Breast epithelium (tissue), 4 donors: ENCODE measurements at regions not wholly inside any gene's neighbourhood (a gene's known extent, or its start where the extent isn't known, plus 50 kb on each side); places are given as distances from the start of the nearest gene placed in this dataset.

Source experiments
- DNase-seq, 2 donors: peaks; one replicate each; pipeline ENCODE4 v3.0.0-alpha.2; 2019; ENCODE audit warnings: low spot score in 2 of 2
- H3K27ac ChIP-seq, 2 donors: fragments of 200-600 bp; sonication (generic) in 1 of 2; one replicate each; pipeline ENCODE4 v1.5.1; 2016 to 2019; ENCODE audit warnings: mild to moderate bottlenecking in 1 of 2
- H3K27me3 ChIP-seq, 2 donors: fragments of 200-600 bp; sonication (generic) in 1 of 2; one replicate each; pipeline versions ENCODE4 v1.5.1 to v1.6.0; 2017 to 2019; ENCODE audit warnings: control low read depth in 1 of 2, mild to moderate bottlenecking in 1 of 2
- H3K36me3 ChIP-seq: fragments of 200-600 bp; one replicate; pipeline ENCODE4 v1.5.1; 2019
- H3K4me1 ChIP-seq, 2 donors: fragments of 200-600 bp; sonication (generic); one replicate each; pipeline ENCODE4 v1.5.1; 2016 to 2019; ENCODE audit warnings: control low read depth in 1 of 2
- H3K4me3 ChIP-seq, 3 donors: fragments of 200-600 bp; sonication (generic); 1 replicate in 2 of 3; 2 replicates in 1 of 3; pipeline ENCODE4 v1.5.1; 2016 to 2019; ENCODE audit warnings: mild to moderate bottlenecking in 3 of 3, moderate library complexity in 2 of 3
- H3K9me3 ChIP-seq, 2 donors: fragments of 200-600 bp; sonication (generic) in 1 of 2; one replicate each; pipeline ENCODE4 v1.5.1; 2016 to 2019; ENCODE audit warnings: control low read depth in 1 of 2
- CTCF ChIP-seq, 3 donors: fragments of 450-650 bp; IDR thresholded peaks; one replicate each; pipeline ENCODE4 v1.5.1; 2016 to 2017; ENCODE audit warnings: antibody characterized with exemption in 3 of 3, mild to moderate bottlenecking in 3 of 3, moderate library complexity in 3 of 3
- POLR2A ChIP-seq: fragments of 450-650 bp; IDR thresholded peaks from one replicate; pipeline ENCODE4 v1.6.1; 2016; ENCODE audit warnings: antibody characterized with exemption, mild to moderate bottlenecking, moderate library complexity
- POLR2AphosphoS5 ChIP-seq, 3 donors: sonication (generic); formaldehyde crosslinking; IDR thresholded peaks; one replicate each; pipeline ENCODE4 v1.6.1; 2017; ENCODE audit warnings: antibody characterized with exemption in 3 of 3
- intact Hi-C: fragments of 100-400 bp; cut with DNase I; formaldehyde crosslinking; loops from one replicate; pipeline ENCODE4 v1.15.1; 2023; ENCODE audit warnings: low total_unique reads

GRCh38 chr5:147061431-147061830, 173.4 kb upstream of the STK32A start:
- H3K27ac ChIP-seq = no peak overlapping the region
- no peak for DNase-seq
- no peaks in the 10 kb centered on the region for H3K36me3 ChIP-seq
- intact Hi-C loops = no loop called here
- no peak overlapping the region for H3K4me3 ChIP-seq
- no peaks in the 10 kb centered on the region for H3K4me1 ChIP-seq
- TF ChIP-seq POLR2A = no peak
- TF ChIP-seq CTCF (IDR thresholded peaks at IDR 0.05) = no peak
- TF ChIP-seq POLR2AphosphoS5 (IDR thresholded peaks at IDR 0.05) = no peak
- no peaks in the 10 kb centered on the region for H3K9me3 ChIP-seq
- H3K27me3 ChIP-seq = no peaks in the 10 kb centered on the region

GRCh38 chr5:147062427-147062826, 172.4 kb upstream of the STK32A start:
- intact Hi-C loops = no loop called here
- H3K27ac ChIP-seq = no peak overlapping the region
- DNase-seq = no peak
- no peaks in the 10 kb centered on the region for H3K36me3 ChIP-seq
- H3K4me1 ChIP-seq = no peaks in the 10 kb centered on the region
- no peaks in the 10 kb centered on the region for H3K9me3 ChIP-seq
- H3K4me3 ChIP-seq = no peak overlapping the region
- no peaks in the 10 kb centered on the region for H3K27me3 ChIP-seq
- TF ChIP-seq POLR2AphosphoS5 (IDR thresholded peaks at IDR 0.05) = no peak
- no peak for TF ChIP-seq POLR2A
- no peak for TF ChIP-seq CTCF (IDR thresholded peaks at IDR 0.05)

- no peak overlapping the region for H3K4me3 ChIP-seq
- no peaks in the 10 kb centered on the region for H3K27me3 ChIP-seq
- no peaks in the 10 kb centered on the region for H3K9me3 ChIP-seq
- no peak overlapping the region for H3K27ac ChIP-seq
- no peak for DNase-seq
- intact Hi-C loops = no loop called here
- H3K4me1 ChIP-seq = no peaks in the 10 kb centered on the region
- TF ChIP-seq CTCF (IDR thresholded peaks at IDR 0.05) (no peak), POLR2AphosphoS5 (IDR thresholded peaks at IDR 0.05) (no peak), POLR2A (no peak)
- no peaks in the 10 kb centered on the region for H3K36me3 ChIP-seq
Measured at GRCh38 chr5:147063943-147064342, 170.9 kb upstream of the STK32A start.

GRCh38 chr5:147065071-147065470, 169.8 kb upstream of the STK32A start:
- DNase-seq = no peak
- Histone ChIP-seq H3K4me3 (no peak overlapping the region), H3K9me3 (no peaks in the 10 kb centered on the region), H3K27ac (no peak overlapping the region), H3K4me1 (no peaks in the 10 kb centered on the region), H3K27me3 (no peaks in the 10 kb centered on the region), H3K36me3 (no peaks in the 10 kb centered on the region)
- intact Hi-C loops = no loop called here
- TF ChIP-seq CTCF (IDR thresholded peaks at IDR 0.05) = no peak
- no peak for TF ChIP-seq POLR2A
- no peak for TF ChIP-seq POLR2AphosphoS5 (IDR thresholded peaks at IDR 0.05)

GRCh38 chr5:147068998-147069397, 165.8 kb upstream of the STK32A start:
- Histone ChIP-seq H3K4me1 (no peaks in the 10 kb centered on the region), H3K4me3 (no peak overlapping the region), H3K9me3 (no peaks in the 10 kb centered on the region), H3K36me3 (no peaks in the 10 kb centered on the region), H3K27ac (no peak overlapping the region), H3K27me3 (no peaks in the 10 kb centered on the region)
- intact Hi-C loops = no loop called here
- TF ChIP-seq CTCF (IDR thresholded peaks at IDR 0.05) (no peak), POLR2A (no peak), POLR2AphosphoS5 (IDR thresholded peaks at IDR 0.05) (no peak)
- DNase-seq = no peak
